ENCODE measurements at regions not wholly inside any gene's neighbourhood (a gene's known extent, or its start where the extent isn't known, plus 50 kb on each side); places are given as distances from the start of the nearest gene placed in this dataset.

DNA sequence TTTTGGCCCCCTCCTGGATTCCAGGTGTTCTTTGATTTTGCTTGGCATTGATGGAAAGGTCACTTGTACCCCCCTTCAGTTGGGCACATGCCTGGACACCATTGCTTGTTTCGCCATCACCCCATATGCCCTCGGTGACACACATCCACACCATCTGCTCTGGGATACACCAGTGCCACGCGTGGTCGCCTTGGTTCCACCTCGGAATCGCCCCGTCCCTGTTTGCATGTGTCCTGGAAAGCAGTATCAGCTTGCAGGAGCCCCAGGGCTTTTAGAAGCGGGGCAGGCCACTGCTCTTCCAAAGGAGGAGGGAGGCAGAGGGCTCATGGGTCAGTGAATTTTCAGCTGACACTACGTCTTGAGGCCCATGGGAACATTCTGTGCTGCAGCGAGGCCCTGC, 607.9 kb downstream of the KCNJ18 start:
- TF ChIP-seq ZNF384 (IDR thresholded peaks at IDR 0.05) (no peak), ARNT (IDR thresholded peaks at IDR 0.05) (no peak), FOXK2 (IDR thresholded peaks at IDR 0.05) (no peak), SP1 (IDR thresholded peaks at IDR 0.05) (no peak), BHLHE40 (IDR thresholded peaks at IDR 0.05; ENCODE audit: borderline replicate concordance) (no peak), HDGF (IDR thresholded peaks at IDR 0.05; ENCODE audit: borderline replicate concordance) (no peak), FOXM1 (IDR thresholded peaks at IDR 0.05; ENCODE audit: borderline replicate concordance) (no peak), ELF4 (IDR thresholded peaks at IDR 0.05) (no peak)

DNA sequence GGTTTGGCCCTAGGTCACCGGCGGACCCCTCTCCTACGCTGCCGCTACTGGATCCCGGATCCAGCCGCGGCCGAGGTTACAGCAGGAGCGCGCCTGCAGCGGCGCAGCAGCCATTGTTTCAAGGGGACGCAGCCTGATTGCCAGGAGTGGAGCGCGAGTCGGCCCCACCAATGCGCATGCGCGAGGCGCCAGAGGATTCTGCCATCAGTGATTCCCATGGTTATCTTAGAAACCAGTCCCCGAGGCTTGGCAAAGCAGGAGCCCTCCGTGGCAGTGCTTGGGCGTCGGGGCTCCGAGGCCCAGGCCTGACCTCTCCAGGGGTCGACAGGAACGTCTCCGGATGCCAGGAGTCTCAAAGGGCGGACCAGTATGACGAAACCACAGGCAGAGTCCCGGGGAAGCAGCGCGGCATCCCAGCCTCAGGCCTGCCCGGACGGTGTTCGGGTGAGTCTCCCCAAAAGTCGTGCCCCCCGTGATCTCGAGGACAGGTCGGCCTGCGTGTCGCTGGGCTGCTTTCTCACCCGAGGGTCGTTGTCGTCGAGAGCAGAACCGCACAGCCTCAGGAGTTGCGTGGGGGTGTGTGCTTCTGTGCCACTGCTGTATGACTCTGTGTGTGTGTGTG, 608.5 kb downstream of the KCNJ18 start:
- CTCF ChIA-PET = no interaction called here
- no peak for TF ChIP-seq BHLHE40 (IDR thresholded peaks at IDR 0.05; ENCODE audit: borderline replicate concordance)
- TF ChIP-seq LEF1 (IDR thresholded peaks at IDR 0.05; ENCODE audit: borderline replicate concordance) = no peak
- no peak for TF ChIP-seq FOXA1 (IDR thresholded peaks at IDR 0.05)
- POLR2A ChIA-PET = no interaction called here
- no peak for DNase-seq (ENCODE audit: extremely low spot score)

More for the DNA sequence above, 607.9 kb downstream of the KCNJ18 start:
- ChIA-PET CTCF (no interaction called here), POLR2A (no interaction called here)
- DNase-seq (ENCODE audit: extremely low spot score) = no peak

DNA sequence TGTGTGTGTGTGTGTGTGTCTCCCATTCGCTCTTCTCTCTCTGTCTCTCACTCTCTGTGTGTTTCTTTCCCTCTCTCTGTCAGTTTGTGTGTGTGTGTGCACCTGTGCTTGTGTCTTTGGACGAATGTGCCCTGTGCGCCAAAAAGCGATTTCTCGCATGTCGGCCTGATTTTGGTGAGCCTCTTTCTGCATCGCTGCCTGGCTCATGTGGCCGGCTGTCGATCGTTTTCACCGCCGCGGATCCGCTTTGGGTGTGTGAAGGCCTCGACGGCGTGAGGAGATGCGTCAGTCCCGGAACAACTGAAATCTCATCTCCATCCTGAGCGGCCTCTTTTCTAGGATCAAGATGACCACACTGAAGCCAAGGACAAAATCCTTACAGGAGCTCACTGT, 609.0 kb downstream of the KCNJ18 start:
- ChIA-PET POLR2A (no interaction called here), CTCF (no interaction called here)
- DNase-seq (ENCODE audit: extremely low spot score) = no peak
- TF ChIP-seq, protein P1, sequence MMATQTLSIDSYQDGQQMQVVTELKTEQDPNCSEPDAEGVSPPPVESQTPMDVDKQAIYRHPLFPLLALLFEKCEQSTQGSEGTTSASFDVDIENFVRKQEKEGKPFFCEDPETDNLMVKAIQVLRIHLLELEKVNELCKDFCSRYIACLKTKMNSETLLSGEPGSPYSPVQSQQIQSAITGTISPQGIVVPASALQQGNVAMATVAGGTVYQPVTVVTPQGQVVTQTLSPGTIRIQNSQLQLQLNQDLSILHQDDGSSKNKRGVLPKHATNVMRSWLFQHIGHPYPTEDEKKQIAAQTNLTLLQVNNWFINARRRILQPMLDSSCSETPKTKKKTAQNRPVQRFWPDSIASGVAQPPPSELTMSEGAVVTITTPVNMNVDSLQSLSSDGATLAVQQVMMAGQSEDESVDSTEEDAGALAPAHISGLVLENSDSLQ (IDR thresholded peaks at IDR 0.05) = no peak
- TF ChIP-seq ELF4 (IDR thresholded peaks at IDR 0.05) (no peak), FOXA1 (IDR thresholded peaks at IDR 0.05) (no peak), L3MBTL2 (conservative IDR thresholded peaks at IDR 0.05) (no peak), FOXK2 (IDR thresholded peaks at IDR 0.05) (no peak), ZNF384 (IDR thresholded peaks at IDR 0.05) (no peak), LEF1 (IDR thresholded peaks at IDR 0.05; ENCODE audit: borderline replicate concordance) (no peak)

DNA sequence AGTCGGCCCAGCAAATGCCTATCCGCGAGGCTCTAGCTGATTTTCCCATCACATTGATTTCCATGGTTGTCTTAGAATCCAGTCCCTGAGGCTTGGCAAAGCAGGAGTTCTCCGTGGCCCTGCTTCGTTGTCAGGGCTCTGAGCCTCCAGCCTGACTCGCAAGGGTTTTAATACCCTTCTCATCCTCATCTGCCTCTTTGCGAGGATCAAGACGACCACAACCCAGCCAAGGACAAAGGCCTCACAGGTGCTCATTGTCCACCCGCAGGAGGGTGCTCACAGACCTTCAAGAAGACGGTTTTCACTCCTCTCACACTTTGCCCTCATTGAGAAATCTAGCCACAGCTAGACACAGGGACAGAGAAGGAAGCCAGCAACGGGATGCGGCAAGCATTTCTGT, 610.8 kb downstream of the KCNJ18 start:
- TF ChIP-seq ARNT (IDR thresholded peaks at IDR 0.05) (no peak), FOXM1 (IDR thresholded peaks at IDR 0.05; ENCODE audit: borderline replicate concordance) (no peak)
- TF ChIP-seq, protein P1 (IDR thresholded peaks at IDR 0.05) = no peak
- CTCF ChIA-PET = no interaction called here
- POLR2A ChIA-PET = no interaction called here
- DNase-seq (ENCODE audit: extremely low spot score) = no peak

DNA sequence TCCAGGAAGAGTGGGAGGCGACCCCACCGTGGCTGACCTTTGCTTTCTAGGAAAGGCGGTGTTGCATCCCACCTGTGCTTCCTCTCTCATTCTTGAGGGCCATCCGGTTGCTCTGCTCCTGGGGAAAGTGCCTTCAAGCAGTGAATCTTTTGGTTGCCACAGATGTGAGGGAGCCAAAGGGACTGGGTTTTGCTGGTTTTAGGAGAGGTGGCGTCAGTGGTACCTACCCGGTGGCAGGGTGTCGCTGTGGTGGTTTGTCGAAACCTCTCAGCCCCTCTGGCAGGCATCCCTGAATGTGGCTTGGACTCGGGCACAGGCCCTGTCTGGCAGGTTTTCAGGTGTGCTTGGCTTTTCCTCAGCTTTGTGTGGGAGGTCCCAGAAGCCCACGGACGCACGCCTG, 611.5 kb downstream of the KCNJ18 start:
- POLR2A ChIA-PET = no interaction called here

DNA sequence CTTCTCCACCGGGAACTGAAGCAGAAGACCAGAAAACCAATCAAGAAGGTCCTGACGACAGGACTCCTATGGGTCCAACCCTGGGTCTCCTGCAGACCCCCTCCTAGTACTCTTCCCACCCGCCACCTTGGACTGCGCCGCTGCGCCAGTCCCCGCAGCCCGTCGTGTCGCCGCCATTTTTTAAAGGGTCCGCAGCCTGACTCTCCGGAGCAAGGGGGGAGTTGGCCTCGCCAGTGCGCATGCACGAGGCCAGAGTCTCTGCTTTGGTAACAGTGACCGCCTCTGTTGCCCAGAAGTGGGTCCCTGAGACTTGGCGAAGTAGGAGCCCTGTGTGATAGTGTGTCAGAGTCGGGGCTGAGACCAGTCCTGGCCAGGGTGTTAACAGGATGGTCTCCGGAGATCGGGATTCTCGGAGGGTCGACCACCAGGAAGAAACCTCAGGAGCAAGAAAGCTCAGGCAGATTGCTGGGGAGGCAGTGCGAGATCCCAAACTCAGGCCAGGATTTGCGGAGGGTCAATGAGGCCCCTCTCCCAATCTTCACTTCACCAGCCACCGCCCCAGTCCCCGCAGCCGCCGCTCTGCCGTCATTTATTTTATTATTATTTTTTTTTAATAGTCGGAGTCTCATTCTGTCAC, 612.5 kb downstream of the KCNJ18 start:
- CTCF ChIA-PET = no interaction called here
- TF ChIP-seq FOXA1 (IDR thresholded peaks at IDR 0.05) = no peak
- TF ChIP-seq CTBP1 (IDR thresholded peaks at IDR 0.05; ENCODE audit: borderline replicate concordance) = no peak
- TF ChIP-seq ELF4 (IDR thresholded peaks at IDR 0.05) = no peak
- no peak for TF ChIP-seq HDGF (IDR thresholded peaks at IDR 0.05; ENCODE audit: borderline replicate concordance)
- no peak for TF ChIP-seq SUZ12 (IDR thresholded peaks at IDR 0.05)
- TF ChIP-seq ZNF384 (IDR thresholded peaks at IDR 0.05) = no peak
- TF ChIP-seq NFRKB (IDR thresholded peaks at IDR 0.05) = no peak
- no peak for DNase-seq (ENCODE audit: extremely low spot score)
- POLR2A ChIA-PET = no interaction called here

More for the DNA sequence above, 611.5 kb downstream of the KCNJ18 start:
- TF ChIP-seq LEF1 (IDR thresholded peaks at IDR 0.05; ENCODE audit: borderline replicate concordance) = no peak
- no peak for TF ChIP-seq FOXA1 (IDR thresholded peaks at IDR 0.05)
- TF ChIP-seq, protein P1 (IDR thresholded peaks at IDR 0.05) = no peak
- no peak for TF ChIP-seq NFRKB (IDR thresholded peaks at IDR 0.05)
- TF ChIP-seq L3MBTL2 (conservative IDR thresholded peaks at IDR 0.05) = no peak
- TF ChIP-seq FOXK2 (IDR thresholded peaks at IDR 0.05) = no peak
- no peak for TF ChIP-seq FOXM1 (IDR thresholded peaks at IDR 0.05; ENCODE audit: borderline replicate concordance)
- no peak for TF ChIP-seq ELF4 (IDR thresholded peaks at IDR 0.05)
- no peak for TF ChIP-seq HDGF (IDR thresholded peaks at IDR 0.05; ENCODE audit: borderline replicate concordance)
- no peak for TF ChIP-seq BHLHE40 (IDR thresholded peaks at IDR 0.05; ENCODE audit: borderline replicate concordance)
- no peak for TF ChIP-seq ARNT (IDR thresholded peaks at IDR 0.05)
- no peak for TF ChIP-seq TARDBP (IDR thresholded peaks at IDR 0.05)
- no peak for TF ChIP-seq SUZ12 (IDR thresholded peaks at IDR 0.05)
- TF ChIP-seq ZNF384 (IDR thresholded peaks at IDR 0.05) = no peak
- no peak for TF ChIP-seq SP1 (IDR thresholded peaks at IDR 0.05)
- TF ChIP-seq CTBP1 (IDR thresholded peaks at IDR 0.05; ENCODE audit: borderline replicate concordance) = no peak
- no peak for DNase-seq (ENCODE audit: extremely low spot score)
- CTCF ChIA-PET = no interaction called here

Measured in HEK293T (cell line).